Esophagus muscularis mucosa (tissue), 3 donors: ENCODE measurements at regions not wholly inside any gene's neighbourhood (a gene's known extent, or its start where the extent isn't known, plus 50 kb on each side); places are given as distances from the start of the nearest gene placed in this dataset.

Source experiments
- CTCF ChIP-seq, 3 experiments: fragments of 200-600 bp in 2 of 3; fragments of 450-650 bp in 1 of 3; sonication (generic) in 2 of 3; IDR thresholded peaks; one replicate each; pipeline ENCODE4 v1.5.1; 2017 to 2019; ENCODE audit warnings: antibody characterized with exemption in 3 of 3, mild to moderate bottlenecking in 2 of 3, moderate library complexity in 1 of 3
- POLR2A ChIP-seq: fragments of 450-650 bp; IDR thresholded peaks from one replicate; pipeline ENCODE4 v1.6.1; 2017; ENCODE audit warnings: antibody characterized with exemption, moderate library complexity, mild to moderate bottlenecking, low read depth
- POLR2AphosphoS5 ChIP-seq, 2 donors: sonication (generic); formaldehyde crosslinking; IDR thresholded peaks; one replicate each; pipeline ENCODE4 v1.6.1; 2017; ENCODE audit warnings: antibody characterized with exemption in 2 of 2

- TF ChIP-seq POLR2A (no peak), CTCF (IDR thresholded peaks at IDR 0.05) (no peak), POLR2AphosphoS5 (IDR thresholded peaks at IDR 0.05) (no peak)
Observed at GRCh38 chr12:4118017-4118510, 155.5 kb upstream of the CCND2 start.
